Loucy (cell line): ENCODE measurements at regions not wholly inside any gene's neighbourhood (a gene's known extent, or its start where the extent isn't known, plus 50 kb on each side); places are given as distances from the start of the nearest gene placed in this dataset.

Experiments used
- CTCF ChIP-seq: fragments of 200-600 bp; sonication (generic); conservative IDR thresholded peaks from 2 replicates; pipeline ENCODE4 v1.5.1; 2014; ENCODE audit warnings: mild to moderate bottlenecking, antibody characterized with exemption, low read length
- EZH2phosphoT487 ChIP-seq: fragments of 200-600 bp; IDR thresholded peaks from 2 replicates; pipeline ENCODE4 v1.6.1; 2018; ENCODE audit warnings: antibody characterized with exemption, mild to moderate bottlenecking, moderate library complexity, borderline replicate concordance

- TF ChIP-seq CTCF (no peak), EZH2phosphoT487 (no peak)
These were observed 265.5 kb downstream of the SEC23A start for GRCh38 chr14:38837343-38838048.
